Neural progenitor cell (in vitro differentiated cells): ENCODE measurements at regions not wholly inside any gene's neighbourhood (a gene's known extent, or its start where the extent isn't known, plus 50 kb on each side); places are given as distances from the start of the nearest gene placed in this dataset.

ENCODE experiments used
- EZH2 ChIP-seq: fragments of 200-600 bp; sonication (generic); IDR thresholded peaks from 2 replicates; pipeline ENCODE4 v1.6.1; 2017; ENCODE audit warnings: antibody characterized with exemption, mild to moderate bottlenecking, moderate library complexity
- EZH2phosphoT487 ChIP-seq: fragments of 200-600 bp; sonication (generic); IDR thresholded peaks from 2 replicates; pipeline ENCODE4 v1.6.1; 2017; ENCODE audit warnings: antibody characterized with exemption
- TF ChIP-seq, protein P1 (sequence below): fragments of 200-600 bp; sonication (generic); IDR thresholded peaks from 2 replicates; pipeline ENCODE4 v1.5.1; 2017; ENCODE audit warnings: antibody characterized with exemption, mild to moderate bottlenecking

DNA sequence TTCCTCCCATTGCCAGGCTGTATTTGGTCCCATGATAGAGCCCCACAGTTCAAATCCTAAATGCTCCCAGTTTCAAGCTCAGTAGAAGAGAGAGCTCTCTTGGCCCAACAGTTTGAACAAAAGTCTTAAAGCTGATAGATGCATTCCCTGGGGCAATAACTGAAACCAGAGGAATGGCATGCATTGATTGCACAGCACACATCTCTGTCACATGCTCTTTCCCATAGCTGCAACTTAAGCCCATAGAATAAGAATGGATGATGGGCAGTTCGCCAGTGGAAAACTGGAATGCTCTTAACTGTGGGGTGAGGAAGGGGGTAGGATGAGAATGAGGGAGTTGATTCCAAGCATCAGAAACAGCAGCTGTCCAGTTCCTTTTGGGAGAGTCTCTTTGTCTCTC, 1942.4 kb upstream of the WWC1 start:
- TF ChIP-seq, protein P1, sequence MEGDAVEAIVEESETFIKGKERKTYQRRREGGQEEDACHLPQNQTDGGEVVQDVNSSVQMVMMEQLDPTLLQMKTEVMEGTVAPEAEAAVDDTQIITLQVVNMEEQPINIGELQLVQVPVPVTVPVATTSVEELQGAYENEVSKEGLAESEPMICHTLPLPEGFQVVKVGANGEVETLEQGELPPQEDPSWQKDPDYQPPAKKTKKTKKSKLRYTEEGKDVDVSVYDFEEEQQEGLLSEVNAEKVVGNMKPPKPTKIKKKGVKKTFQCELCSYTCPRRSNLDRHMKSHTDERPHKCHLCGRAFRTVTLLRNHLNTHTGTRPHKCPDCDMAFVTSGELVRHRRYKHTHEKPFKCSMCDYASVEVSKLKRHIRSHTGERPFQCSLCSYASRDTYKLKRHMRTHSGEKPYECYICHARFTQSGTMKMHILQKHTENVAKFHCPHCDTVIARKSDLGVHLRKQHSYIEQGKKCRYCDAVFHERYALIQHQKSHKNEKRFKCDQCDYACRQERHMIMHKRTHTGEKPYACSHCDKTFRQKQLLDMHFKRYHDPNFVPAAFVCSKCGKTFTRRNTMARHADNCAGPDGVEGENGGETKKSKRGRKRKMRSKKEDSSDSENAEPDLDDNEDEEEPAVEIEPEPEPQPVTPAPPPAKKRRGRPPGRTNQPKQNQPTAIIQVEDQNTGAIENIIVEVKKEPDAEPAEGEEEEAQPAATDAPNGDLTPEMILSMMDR = no peak
- TF ChIP-seq EZH2phosphoT487 (no peak), EZH2 (no peak)
